ENCODE measurements at regions not wholly inside any gene's neighbourhood (a gene's known extent, or its start where the extent isn't known, plus 50 kb on each side); places are given as distances from the start of the nearest gene placed in this dataset.

- TF ChIP-seq NFIC (IDR thresholded peaks at IDR 0.05), result no peak
- peak; percentile 83 for TF ChIP-seq RAD21 (IDR thresholded peaks at IDR 0.05; ENCODE audit: low read depth)
These were observed 579.5 kb downstream of the UQCRFS1 start for GRCh38 chr19:28633319-28634018.

DNA sequence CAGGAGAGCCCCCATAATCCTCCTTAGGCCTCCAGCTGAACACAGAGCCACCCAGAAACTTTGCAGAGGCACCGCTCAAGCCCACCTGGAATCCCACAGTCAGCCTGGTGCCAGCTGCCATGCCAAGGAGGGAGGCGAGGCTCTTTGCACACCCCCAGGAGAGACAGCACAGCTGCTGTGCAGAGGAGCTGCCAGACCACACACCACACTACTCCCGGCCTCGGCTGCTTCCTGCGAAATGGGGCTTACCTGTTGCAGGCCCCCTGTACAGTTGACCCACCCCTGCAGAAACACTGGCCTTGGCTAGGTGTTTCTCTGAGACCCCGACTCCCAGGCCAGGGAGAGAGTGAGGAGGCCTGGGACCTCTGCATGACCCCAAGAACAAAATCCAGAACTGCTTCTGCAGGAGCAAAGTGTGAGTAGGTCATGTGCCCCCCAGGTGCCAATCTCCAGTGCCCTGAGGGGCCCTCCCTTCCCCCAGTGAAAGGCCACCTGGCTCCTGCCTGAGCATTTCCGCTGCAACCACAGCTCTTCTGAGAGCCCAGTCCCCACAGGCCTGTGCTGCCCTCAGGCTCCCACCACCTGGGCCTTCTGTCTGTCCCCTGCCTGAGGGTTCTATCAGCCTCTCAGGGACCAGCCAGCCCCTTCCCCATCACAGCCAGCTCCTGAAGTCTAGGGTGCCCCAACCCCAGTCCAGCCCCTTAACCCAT lies 580.4 kb downstream of the UQCRFS1 start:
- TF ChIP-seq, protein P1, sequence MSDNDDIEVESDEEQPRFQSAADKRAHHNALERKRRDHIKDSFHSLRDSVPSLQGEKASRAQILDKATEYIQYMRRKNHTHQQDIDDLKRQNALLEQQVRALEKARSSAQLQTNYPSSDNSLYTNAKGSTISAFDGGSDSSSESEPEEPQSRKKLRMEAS (IDR thresholded peaks at IDR 0.05), result no peak
- TF ChIP-seq, protein P2, sequence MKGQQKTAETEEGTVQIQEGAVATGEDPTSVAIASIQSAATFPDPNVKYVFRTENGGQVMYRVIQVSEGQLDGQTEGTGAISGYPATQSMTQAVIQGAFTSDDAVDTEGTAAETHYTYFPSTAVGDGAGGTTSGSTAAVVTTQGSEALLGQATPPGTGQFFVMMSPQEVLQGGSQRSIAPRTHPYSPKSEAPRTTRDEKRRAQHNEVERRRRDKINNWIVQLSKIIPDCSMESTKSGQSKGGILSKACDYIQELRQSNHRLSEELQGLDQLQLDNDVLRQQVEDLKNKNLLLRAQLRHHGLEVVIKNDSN (IDR thresholded peaks at IDR 0.05), result no peak
- TF ChIP-seq TAF1 (IDR thresholded peaks at IDR 0.05; ENCODE audit: low read depth), result no peak
- no peak for TF ChIP-seq TEAD4 (IDR thresholded peaks at IDR 0.05)
- TF ChIP-seq ZBTB7A (IDR thresholded peaks at IDR 0.05; ENCODE audit: low read depth), result no peak
- TF ChIP-seq EGR1 (IDR thresholded peaks at IDR 0.05), result no peak
- TF ChIP-seq CREB1 (IDR thresholded peaks at IDR 0.05; ENCODE audit: low read depth), result no peak
- no peak for TF ChIP-seq FOXM1 (IDR thresholded peaks at IDR 0.05; ENCODE audit: borderline replicate concordance, low read depth)
- TF ChIP-seq RAD21 (IDR thresholded peaks at IDR 0.05; ENCODE audit: low read depth), result no peak
- no peak for TF ChIP-seq REST (IDR thresholded peaks at IDR 0.05; ENCODE audit: low read depth)
- TF ChIP-seq YY1 (IDR thresholded peaks at IDR 0.05; ENCODE audit: low read depth), result no peak
- TF ChIP-seq CEBPB (IDR thresholded peaks at IDR 0.05), result no peak
- TF ChIP-seq NFIC (IDR thresholded peaks at IDR 0.05), result no peak
- TF ChIP-seq EP300 (IDR thresholded peaks at IDR 0.05; ENCODE audit: borderline replicate concordance), result no peak
- no peak for TF ChIP-seq TCF12 (IDR thresholded peaks at IDR 0.05; ENCODE audit: low read depth)

GRCh38 chr19:28631961-28632360 lies 581.0 kb downstream of the UQCRFS1 start:
- no peak for TF ChIP-seq CEBPB (IDR thresholded peaks at IDR 0.05)
- no peak for TF ChIP-seq RAD21 (IDR thresholded peaks at IDR 0.05; ENCODE audit: low read depth)
- no peak for TF ChIP-seq NFIC (IDR thresholded peaks at IDR 0.05)
- TF ChIP-seq ZBTB7A (IDR thresholded peaks at IDR 0.05; ENCODE audit: low read depth), result no peak
- no peak for TF ChIP-seq TEAD4 (IDR thresholded peaks at IDR 0.05)
- no peak for TF ChIP-seq EGR1 (IDR thresholded peaks at IDR 0.05)
- no peak for TF ChIP-seq EP300 (IDR thresholded peaks at IDR 0.05; ENCODE audit: borderline replicate concordance)
- TF ChIP-seq, protein P2 (IDR thresholded peaks at IDR 0.05), result no peak
- no peak for TF ChIP-seq FOXM1 (IDR thresholded peaks at IDR 0.05; ENCODE audit: borderline replicate concordance, low read depth)
- TF ChIP-seq, protein P1 (IDR thresholded peaks at IDR 0.05), result no peak
- no peak for TF ChIP-seq TAF1 (IDR thresholded peaks at IDR 0.05; ENCODE audit: low read depth)
- TF ChIP-seq YY1 (IDR thresholded peaks at IDR 0.05; ENCODE audit: low read depth), result no peak

- TF ChIP-seq, protein P1 (IDR thresholded peaks at IDR 0.05), result no peak
- no peak for TF ChIP-seq TAF1 (IDR thresholded peaks at IDR 0.05; ENCODE audit: low read depth)
- TF ChIP-seq EP300 (IDR thresholded peaks at IDR 0.05; ENCODE audit: borderline replicate concordance), result no peak
- TF ChIP-seq, protein P2 (IDR thresholded peaks at IDR 0.05), result no peak
- no peak for TF ChIP-seq RAD21 (IDR thresholded peaks at IDR 0.05; ENCODE audit: low read depth)
- TF ChIP-seq TEAD4 (IDR thresholded peaks at IDR 0.05), result no peak
- TF ChIP-seq CREB1 (IDR thresholded peaks at IDR 0.05; ENCODE audit: low read depth), result no peak
- TF ChIP-seq FOXM1 (IDR thresholded peaks at IDR 0.05; ENCODE audit: borderline replicate concordance, low read depth), result no peak
- no peak for TF ChIP-seq YY1 (IDR thresholded peaks at IDR 0.05; ENCODE audit: low read depth)
- no peak for TF ChIP-seq TCF12 (IDR thresholded peaks at IDR 0.05; ENCODE audit: low read depth)
- no peak for TF ChIP-seq REST (IDR thresholded peaks at IDR 0.05; ENCODE audit: low read depth)
- TF ChIP-seq EGR1 (IDR thresholded peaks at IDR 0.05), result no peak
- no peak for TF ChIP-seq NFIC (IDR thresholded peaks at IDR 0.05)
These were observed 585.3 kb downstream of the UQCRFS1 start for GRCh38 chr19:28627669-28628068.

Data from Ishikawa (cell line).